HepG2 (cell line): ENCODE measurements at regions not wholly inside any gene's neighbourhood (a gene's known extent, or its start where the extent isn't known, plus 50 kb on each side); places are given as distances from the start of the nearest gene placed in this dataset.

Source experiments
- ATAC-seq: fragments of 200-7000 bp; cut with Tn5 transposase; 3 replicates; pipeline ENCODE4 v1.9.1; 2020; ENCODE audit warnings: mild to moderate bottlenecking, moderate library complexity
- BruUV-seq: library from RNA; stranded (reverse); fragments of 400-500 nt; replicated peaks from 2 replicates; lab custom pipeline; 2021; lab: Mats Ljungman, UMichigan
- CTCF ChIA-PET: fragments of 300-600 bp; formaldehyde crosslinking; extraction: SDS; loops from one replicate; lab custom pipeline; 2021; ENCODE audit warnings: low total read pairs, inconsistent platforms, low intra/inter-chr PET ratio; lab: Yijun Ruan, JAX
- POLR2A ChIA-PET: fragments of 350-600 bp; sonication (Branson Sonifier 250); formaldehyde crosslinking; loops from one replicate; lab custom pipeline; 2020; ENCODE audit warnings: antibody characterized with exemption, inconsistent platforms; lab: Yijun Ruan, JAX
- DNase-seq: peaks from one replicate; pipeline ENCODE4 v3.0.0-alpha.2; 2015; ENCODE audit warnings: low spot score
- FAIRE-seq: peaks from 3 replicates; lab custom pipeline; 2011; peaks lifted over from hg19 to GRCh38; lab: Jason Lieb, UNC
- H2AFZ ChIP-seq: one replicate; pipeline ENCODE4 v1.6.1; 2011; ENCODE audit warnings: low read length, inconsistent platforms
- H3K27ac ChIP-seq: fragments of 300-600 bp; 3 replicates; pipeline ENCODE4 v1.8.0; 2011; ENCODE audit warnings: mixed run types, mild to moderate bottlenecking, mixed read lengths, low read length, inconsistent platforms; ENCODE audit not compliant: insufficient read depth; ENCODE audit errors: extremely low read length
- H3K27me3 ChIP-seq, 2 experiments: fragments of 200-600 bp in 1 of 2; 2 replicates in 1 of 2; 3 replicates in 1 of 2; pipeline versions ENCODE4 v1.6.0 to v1.8.0; 2011; ENCODE audit warnings: low read length in 2 of 2, mild to moderate bottlenecking in 2 of 2, moderate library complexity in 2 of 2, inconsistent platforms in 1 of 2; ENCODE audit not compliant: insufficient read depth in 2 of 2, control insufficient read depth in 1 of 2
- H3K36me3 ChIP-seq, 2 experiments: fragments of 200-600 bp in 1 of 2; replicated peaks in 1 of 2; 2 replicates in 1 of 2; 3 replicates in 1 of 2; pipeline versions ENCODE4 v1.5.1 to v1.8.0; 2011; ENCODE audit warnings: low read length in 2 of 2, inconsistent platforms in 1 of 2; ENCODE audit not compliant: insufficient read depth in 2 of 2, control insufficient read depth in 1 of 2
- H3K4me1 ChIP-seq: 2 replicates; pipeline ENCODE4 v1.5.1; 2012; ENCODE audit warnings: low read length, inconsistent platforms; ENCODE audit not compliant: insufficient read depth
- H3K4me2 ChIP-seq: 2 replicates; pipeline ENCODE4 v1.6.0; 2011; ENCODE audit warnings: low read depth, low read length, inconsistent platforms
- H3K4me3 ChIP-seq, 3 experiments: fragments of 200-600 bp in 1 of 3; sonication (generic), shearing (Covaris generic) in 1 of 3; replicated peaks in 1 of 3; 2 replicates each; pipeline ENCODE4 v1.5.1; 2011 to 2016; ENCODE audit warnings: low read length in 3 of 3, inconsistent platforms in 2 of 3, low read depth in 2 of 3, mild to moderate bottlenecking in 2 of 3, control low read depth in 1 of 3, mixed read lengths in 1 of 3; ENCODE audit not compliant: insufficient read depth in 1 of 3
- H3K79me2 ChIP-seq: one replicate; pipeline ENCODE4 v1.6.1; 2011; ENCODE audit warnings: low read length, inconsistent platforms; ENCODE audit not compliant: insufficient read depth
- H3K9ac ChIP-seq: 2 replicates; pipeline ENCODE4 v1.6.0; 2011; ENCODE audit warnings: mild to moderate bottlenecking, low read depth, low read length, inconsistent platforms; ENCODE audit not compliant: insufficient read depth
- H3K9me3 ChIP-seq: 2 replicates; pipeline ENCODE4 v1.5.1; 2012; ENCODE audit warnings: mild to moderate bottlenecking, low read length
- H4K20me1 ChIP-seq: 2 replicates; pipeline ENCODE4 v1.6.0; 2011; ENCODE audit warnings: inconsistent platforms, mild to moderate bottlenecking, low read length, moderate library complexity; ENCODE audit not compliant: insufficient read depth
- ATF5 ChIP-seq: sonication (generic); formaldehyde crosslinking; IDR thresholded peaks from 2 replicates; pipeline ENCODE4 v1.4.0; 2020; ENCODE audit warnings: mild to moderate bottlenecking, low read depth, missing genetic modification reagents
- GABPA ChIP-seq, 2 experiments: IDR thresholded peaks; 2 replicates each; pipeline ENCODE4 v1.6.1; 2011 to 2016; ENCODE audit warnings: low read depth in 2 of 2, low read length in 1 of 2, missing biosample characterization in 1 of 2, missing genetic modification characterization in 1 of 2
- HDAC1 ChIP-seq: sonication (generic); formaldehyde crosslinking; IDR thresholded peaks from 2 replicates; pipeline ENCODE4 v1.5.1; 2020; ENCODE audit warnings: mild to moderate bottlenecking, missing genetic modification reagents
- HNF4A ChIP-seq: sonication (generic); formaldehyde crosslinking; IDR thresholded peaks from 2 replicates; pipeline ENCODE4 v1.4.0; 2020; ENCODE audit warnings: missing genetic modification reagents
- NR2F6 ChIP-seq, 2 experiments: IDR thresholded peaks; 2 replicates each; pipeline ENCODE4 v1.6.1; 2016; ENCODE audit warnings: antibody characterized with exemption in 1 of 2, mild to moderate bottlenecking in 1 of 2
- ZBTB37 ChIP-seq: sonication (generic); formaldehyde crosslinking; IDR thresholded peaks from 2 replicates; pipeline ENCODE4 v1.4.0; 2020; ENCODE audit warnings: mild to moderate bottlenecking, missing genetic modification reagents
- WGBS: methylation state at CpG from one replicate; pipeline ENCODE4 v1.1.6; 2017; ENCODE audit warnings: low lambda C conversion rate; 5-methylcytosine and 5-hydroxymethylcytosine counted together
- in situ Hi-C: cut with HindIII; loops from 2 replicates; pipeline ENCODE4 v1.10.0; 2017; ENCODE audit warnings: low pct_unique_long_range_greater_than_20kb; ENCODE audit not compliant: extremely low pct_ligation_motif_present
- intact Hi-C: fragments of 100-400 bp; cut with micrococcal nuclease; formaldehyde crosslinking; loops from one replicate; pipeline ENCODE4 v1.10.0; 2022; ENCODE audit not compliant: unreplicated experiment

- ATAC-seq (no peak), DNase-seq (no peak), FAIRE-seq (no peak)
- H3K9me3 ChIP-seq = peaks cover 3% of the 10 kb centered on the region; the same call in 1 of the 2 replicates
- H2AFZ ChIP-seq = no peak overlapping the region
- POLR2A ChIA-PET = no interaction called here
- intact Hi-C loops (no loop called here), in situ Hi-C loops (no loop called here)
- no peak overlapping the region for H3K4me3 ChIP-seq
- CTCF ChIA-PET = no interaction called here
- 75% methylated on average over 1 of the region's 2 CpGs for WGBS
- H3K36me3 ChIP-seq = no peaks in the 10 kb centered on the region
- TF ChIP-seq HDAC1 (CRISPR knock-in tag) (peak; percentile 31; the same call in 1 of the 2 replicates), ZBTB37 (CRISPR knock-in tag) (no peak), ATF5 (CRISPR knock-in tag) (no peak), GABPA (IDR thresholded peaks at IDR 0.05; ENCODE audit: low read depth, low read length) (no peak), GABPA (CRISPR knock-in tag; IDR thresholded peaks at IDR 0.05; ENCODE audit: low read depth) (peak; percentile 35; the same call in 1 of the 2 replicates), NR2F6 (IDR thresholded peaks at IDR 0.05) (0 out of 2 replicates have a peak, but pooled peaks have one; percentile 36), NR2F6 (CRISPR knock-in tag; IDR thresholded peaks at IDR 0.05) (peak; percentile 45; the same call in 1 of the 2 replicates), HNF4A (CRISPR knock-in tag) (peak; percentile 26; the same call in 1 of the 2 replicates)
- H3K9ac ChIP-seq = no peak overlapping the region
- BruUV-seq = no TSS peak
- no peak overlapping the region for H3K27ac ChIP-seq
- no peaks in the 10 kb centered on the region for H4K20me1 ChIP-seq
- peaks cover 0 to 8% of the 10 kb centered on the region in 2 experiments; a peak in 2 of 5 replicates for H3K27me3 ChIP-seq
- no peaks in the 10 kb centered on the region for H3K79me2 ChIP-seq
- peak overlapping the region; percentile 34; the same call in 1 of the 2 replicates for H3K4me2 ChIP-seq
- peaks cover 66% of the 10 kb centered on the region for H3K4me1 ChIP-seq
Observed at GRCh38 chr2:20115374-20115773, 63.9 kb upstream of the LAPTM4A start.
